ENCODE measurements at regions not wholly inside any gene's neighbourhood (a gene's known extent, or its start where the extent isn't known, plus 50 kb on each side); places are given as distances from the start of the nearest gene placed in this dataset.

DNA sequence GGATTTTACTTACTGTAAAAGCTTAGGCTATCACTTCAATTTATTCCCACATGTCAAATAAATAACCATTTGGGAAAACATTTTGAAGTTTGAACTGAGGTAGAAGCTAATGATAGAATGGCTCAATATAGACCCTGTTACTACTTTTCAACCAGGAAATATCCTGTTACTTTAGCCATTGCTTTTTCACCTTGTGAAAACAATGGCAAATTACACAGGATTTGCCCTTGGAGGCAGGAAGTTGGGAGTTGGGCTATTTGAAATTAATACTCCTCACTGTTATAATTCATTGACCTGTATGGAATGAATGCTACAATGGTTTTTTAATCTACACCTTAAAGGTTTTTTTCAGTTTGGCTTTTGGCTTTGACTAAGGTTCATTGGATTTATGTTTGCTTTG is 98.1 kb upstream of the UBE2E2 start:
- TF ChIP-seq, protein P1, sequence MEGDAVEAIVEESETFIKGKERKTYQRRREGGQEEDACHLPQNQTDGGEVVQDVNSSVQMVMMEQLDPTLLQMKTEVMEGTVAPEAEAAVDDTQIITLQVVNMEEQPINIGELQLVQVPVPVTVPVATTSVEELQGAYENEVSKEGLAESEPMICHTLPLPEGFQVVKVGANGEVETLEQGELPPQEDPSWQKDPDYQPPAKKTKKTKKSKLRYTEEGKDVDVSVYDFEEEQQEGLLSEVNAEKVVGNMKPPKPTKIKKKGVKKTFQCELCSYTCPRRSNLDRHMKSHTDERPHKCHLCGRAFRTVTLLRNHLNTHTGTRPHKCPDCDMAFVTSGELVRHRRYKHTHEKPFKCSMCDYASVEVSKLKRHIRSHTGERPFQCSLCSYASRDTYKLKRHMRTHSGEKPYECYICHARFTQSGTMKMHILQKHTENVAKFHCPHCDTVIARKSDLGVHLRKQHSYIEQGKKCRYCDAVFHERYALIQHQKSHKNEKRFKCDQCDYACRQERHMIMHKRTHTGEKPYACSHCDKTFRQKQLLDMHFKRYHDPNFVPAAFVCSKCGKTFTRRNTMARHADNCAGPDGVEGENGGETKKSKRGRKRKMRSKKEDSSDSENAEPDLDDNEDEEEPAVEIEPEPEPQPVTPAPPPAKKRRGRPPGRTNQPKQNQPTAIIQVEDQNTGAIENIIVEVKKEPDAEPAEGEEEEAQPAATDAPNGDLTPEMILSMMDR (IDR thresholded peaks at IDR 0.05): no peak
- TF ChIP-seq EP300 (IDR thresholded peaks at IDR 0.05) (no peak), POLR2A (IDR thresholded peaks at IDR 0.05) (no peak)
